HG02938 (cell line): ENCODE measurements at regions not wholly inside any gene's neighbourhood (a gene's known extent, or its start where the extent isn't known, plus 50 kb on each side); places are given as distances from the start of the nearest gene placed in this dataset.
"Not testable (repeated sequence)": the region's sequence is repeated elsewhere in the genome, so short reads cannot be mapped to it uniquely, and the experiment has no call there.

Experiments
- ATAC-seq: cut with Tn5 transposase; IDR thresholded peaks from one replicate; pipeline ENCODE4 v1.9.1; 2021; ENCODE audit warnings: mild to moderate bottlenecking, moderate library complexity; ENCODE audit not compliant: unreplicated experiment

GRCh38 chr2:236912326-236913120 lies 173.2 kb upstream of the COPS8 start:
- no peak for ATAC-seq

GRCh38 chr2:236915186-236915585 lies 170.5 kb upstream of the COPS8 start:
- ATAC-seq = no peak

GRCh38 chr2:236915726-236916125 lies 170.0 kb upstream of the COPS8 start:
- no peak for ATAC-seq

- ATAC-seq = no peak
These were observed 169.5 kb upstream of the COPS8 start for GRCh38 chr2:236916181-236916580.

- no peak for ATAC-seq
These were observed 169.0 kb upstream of the COPS8 start for GRCh38 chr2:236916651-236917050.

- no peak for ATAC-seq
These were observed 168.5 kb upstream of the COPS8 start for GRCh38 chr2:236917164-236917563.

GRCh38 chr2:236918545-236918944 lies 167.1 kb upstream of the COPS8 start:
- ATAC-seq = no peak

- no peak for ATAC-seq
These were observed 166.5 kb upstream of the COPS8 start for GRCh38 chr2:236919209-236919608.

- ATAC-seq = not testable (repeated sequence)
These were observed 165.8 kb upstream of the COPS8 start for GRCh38 chr2:236919801-236920379.

GRCh38 chr2:236922061-236922460 lies 163.6 kb upstream of the COPS8 start:
- no peak for ATAC-seq

- ATAC-seq = no peak
These were observed 157.2 kb upstream of the COPS8 start for GRCh38 chr2:236928380-236929037.

GRCh38 chr2:236932831-236933361 lies 152.8 kb upstream of the COPS8 start:
- no peak for ATAC-seq

GRCh38 chr2:236934166-236934565 lies 151.5 kb upstream of the COPS8 start:
- ATAC-seq = no peak

- ATAC-seq = no peak
These were observed 151.0 kb upstream of the COPS8 start for GRCh38 chr2:236934656-236935055.

GRCh38 chr2:236935083-236935482 lies 150.6 kb upstream of the COPS8 start:
- no peak for ATAC-seq

GRCh38 chr2:236935631-236936445 lies 149.9 kb upstream of the COPS8 start:
- no peak for ATAC-seq

GRCh38 chr2:236936446-236936940 lies 149.2 kb upstream of the COPS8 start:
- no peak for ATAC-seq

- no peak for ATAC-seq
These were observed 147.6 kb upstream of the COPS8 start for GRCh38 chr2:236938126-236938525.

GRCh38 chr2:236939271-236939670 lies 146.4 kb upstream of the COPS8 start:
- ATAC-seq = no peak

- ATAC-seq = no peak
These were observed 145.9 kb upstream of the COPS8 start for GRCh38 chr2:236939721-236940231.

- no peak for ATAC-seq
These were observed 145.2 kb upstream of the COPS8 start for GRCh38 chr2:236940497-236940896.
